SK-N-SH (cell line): ENCODE measurements at regions not wholly inside any gene's neighbourhood (a gene's known extent, or its start where the extent isn't known, plus 50 kb on each side); places are given as distances from the start of the nearest gene placed in this dataset.

ENCODE experiments used
- FOXM1 ChIP-seq: IDR thresholded peaks from 2 replicates; pipeline ENCODE4 v1.4.0; 2012; ENCODE audit warnings: low read depth, mild to moderate bottlenecking
- TF ChIP-seq, protein P1 (sequence below): fragments of 200-600 bp; sonication (generic); IDR thresholded peaks from 2 replicates; pipeline ENCODE4 v1.6.1; 2017; ENCODE audit warnings: antibody characterized with exemption, mild to moderate bottlenecking, moderate library complexity

- TF ChIP-seq, protein P1, sequence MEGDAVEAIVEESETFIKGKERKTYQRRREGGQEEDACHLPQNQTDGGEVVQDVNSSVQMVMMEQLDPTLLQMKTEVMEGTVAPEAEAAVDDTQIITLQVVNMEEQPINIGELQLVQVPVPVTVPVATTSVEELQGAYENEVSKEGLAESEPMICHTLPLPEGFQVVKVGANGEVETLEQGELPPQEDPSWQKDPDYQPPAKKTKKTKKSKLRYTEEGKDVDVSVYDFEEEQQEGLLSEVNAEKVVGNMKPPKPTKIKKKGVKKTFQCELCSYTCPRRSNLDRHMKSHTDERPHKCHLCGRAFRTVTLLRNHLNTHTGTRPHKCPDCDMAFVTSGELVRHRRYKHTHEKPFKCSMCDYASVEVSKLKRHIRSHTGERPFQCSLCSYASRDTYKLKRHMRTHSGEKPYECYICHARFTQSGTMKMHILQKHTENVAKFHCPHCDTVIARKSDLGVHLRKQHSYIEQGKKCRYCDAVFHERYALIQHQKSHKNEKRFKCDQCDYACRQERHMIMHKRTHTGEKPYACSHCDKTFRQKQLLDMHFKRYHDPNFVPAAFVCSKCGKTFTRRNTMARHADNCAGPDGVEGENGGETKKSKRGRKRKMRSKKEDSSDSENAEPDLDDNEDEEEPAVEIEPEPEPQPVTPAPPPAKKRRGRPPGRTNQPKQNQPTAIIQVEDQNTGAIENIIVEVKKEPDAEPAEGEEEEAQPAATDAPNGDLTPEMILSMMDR = no peak
- no peak for TF ChIP-seq FOXM1
Observed at GRCh38 chr16:52748741-52749140, 201.8 kb upstream of the TOX3 start.
